DND-41 (cell line): ENCODE measurements at regions not wholly inside any gene's neighbourhood (a gene's known extent, or its start where the extent isn't known, plus 50 kb on each side); places are given as distances from the start of the nearest gene placed in this dataset.

ENCODE experiments used
- ATAC-seq: fragments of 200-7000 bp; cut with Tn5 transposase; 3 replicates; pipeline ENCODE4 v1.9.1; 2021; ENCODE audit warnings: low read depth; ENCODE audit not compliant: insufficient read depth
- DNase-seq: peaks from one replicate; pipeline ENCODE4 v3.0.0-alpha.2; 2020
- H2AFZ ChIP-seq: 2 replicates; pipeline ENCODE4 v1.6.0; 2012; ENCODE audit warnings: low read depth, low read length
- H3K27ac ChIP-seq: 2 replicates; pipeline ENCODE4 v1.5.1; 2012; ENCODE audit warnings: low read length, inconsistent platforms
- H3K27me3 ChIP-seq: fragments of 200-600 bp; sonication (generic); 2 replicates; pipeline ENCODE4 v1.6.0; 2012; ENCODE audit warnings: low read length, mild to moderate bottlenecking, inconsistent platforms; ENCODE audit not compliant: insufficient read depth, poor library complexity
- H3K36me3 ChIP-seq: 2 replicates; pipeline ENCODE4 v1.5.1; 2012; ENCODE audit warnings: low read length, inconsistent platforms; ENCODE audit not compliant: insufficient read depth
- H3K4me1 ChIP-seq: 2 replicates; pipeline ENCODE4 v1.5.1; 2012; ENCODE audit warnings: mild to moderate bottlenecking, low read length; ENCODE audit not compliant: insufficient read depth
- H3K4me2 ChIP-seq: 2 replicates; pipeline ENCODE4 v1.6.0; 2012; ENCODE audit warnings: mild to moderate bottlenecking, moderate library complexity, low read length, inconsistent platforms; ENCODE audit not compliant: insufficient read depth
- H3K4me3 ChIP-seq, 2 experiments: fragments of 200-600 bp in 1 of 2; shearing (Covaris generic) in 1 of 2; 2 replicates each; pipeline ENCODE4 v1.5.1; 2012 to 2016; ENCODE audit warnings: inconsistent platforms in 2 of 2, low read length in 2 of 2, mild to moderate bottlenecking in 2 of 2, low read depth in 1 of 2, moderate library complexity in 1 of 2
- H3K79me2 ChIP-seq: 2 replicates; pipeline ENCODE4 v1.6.0; 2012; ENCODE audit warnings: low read length, inconsistent platforms; ENCODE audit not compliant: insufficient read depth
- H3K9ac ChIP-seq: 2 replicates; pipeline ENCODE4 v1.6.0; 2012; ENCODE audit warnings: low read depth, mild to moderate bottlenecking, inconsistent platforms, low read length, moderate library complexity
- H3K9me3 ChIP-seq: 2 replicates; pipeline ENCODE4 v1.5.1; 2012; ENCODE audit warnings: low read length, moderate library complexity, mild to moderate bottlenecking, inconsistent platforms; ENCODE audit not compliant: insufficient read depth, severe bottlenecking
- H4K20me1 ChIP-seq: 2 replicates; pipeline ENCODE4 v1.6.0; 2012; ENCODE audit warnings: low read length; ENCODE audit not compliant: insufficient read depth
- EZH2 ChIP-seq: IDR thresholded peaks from 3 replicates; pipeline ENCODE4 v1.6.1; 2012; ENCODE audit warnings: borderline replicate concordance, low read depth, mild to moderate bottlenecking, moderate library complexity, low read length, inconsistent platforms; ENCODE audit not compliant: severe bottlenecking
- TF ChIP-seq, protein P1 (sequence below): IDR thresholded peaks from 2 replicates; pipeline ENCODE4 v1.5.1; 2012; ENCODE audit warnings: borderline replicate concordance, low read length, moderate library complexity, mild to moderate bottlenecking; ENCODE audit not compliant: poor library complexity, severe bottlenecking; ENCODE audit errors: extremely low read depth

DNA sequence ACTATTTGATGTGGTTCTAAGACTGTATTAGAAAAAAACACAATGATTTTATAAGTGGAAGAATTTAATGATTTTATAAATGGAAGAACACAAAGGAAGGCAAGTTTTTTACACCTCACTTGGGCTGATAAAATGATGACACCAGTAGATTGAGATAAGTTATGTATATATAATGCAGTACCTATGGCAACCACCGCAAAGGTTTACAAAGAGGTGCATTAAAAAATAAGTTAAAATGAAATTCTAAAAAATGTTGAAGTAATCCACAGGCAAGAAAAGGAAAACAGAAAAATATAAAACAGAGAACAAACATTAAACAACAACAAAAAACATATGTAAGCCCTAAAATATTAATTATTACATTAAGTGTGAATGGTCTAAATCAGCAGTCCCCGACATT, 490.9 kb upstream of the AADAT start:
- Histone ChIP-seq H3K27me3 (no peaks in the 10 kb centered on the region), H2AFZ (no peak overlapping the region), H3K36me3 (no peaks in the 10 kb centered on the region), H3K27ac (no peak overlapping the region), H3K4me2 (no peak overlapping the region), H3K9me3 (no peaks in the 10 kb centered on the region), H4K20me1 (no peaks in the 10 kb centered on the region), H3K4me3 (no peak overlapping the region), H3K9ac (no peak overlapping the region), H3K4me1 (no peaks in the 10 kb centered on the region), H3K79me2 (no peaks in the 10 kb centered on the region)
- DNase-seq (no peak), ATAC-seq (no peak)
- TF ChIP-seq, protein P1, sequence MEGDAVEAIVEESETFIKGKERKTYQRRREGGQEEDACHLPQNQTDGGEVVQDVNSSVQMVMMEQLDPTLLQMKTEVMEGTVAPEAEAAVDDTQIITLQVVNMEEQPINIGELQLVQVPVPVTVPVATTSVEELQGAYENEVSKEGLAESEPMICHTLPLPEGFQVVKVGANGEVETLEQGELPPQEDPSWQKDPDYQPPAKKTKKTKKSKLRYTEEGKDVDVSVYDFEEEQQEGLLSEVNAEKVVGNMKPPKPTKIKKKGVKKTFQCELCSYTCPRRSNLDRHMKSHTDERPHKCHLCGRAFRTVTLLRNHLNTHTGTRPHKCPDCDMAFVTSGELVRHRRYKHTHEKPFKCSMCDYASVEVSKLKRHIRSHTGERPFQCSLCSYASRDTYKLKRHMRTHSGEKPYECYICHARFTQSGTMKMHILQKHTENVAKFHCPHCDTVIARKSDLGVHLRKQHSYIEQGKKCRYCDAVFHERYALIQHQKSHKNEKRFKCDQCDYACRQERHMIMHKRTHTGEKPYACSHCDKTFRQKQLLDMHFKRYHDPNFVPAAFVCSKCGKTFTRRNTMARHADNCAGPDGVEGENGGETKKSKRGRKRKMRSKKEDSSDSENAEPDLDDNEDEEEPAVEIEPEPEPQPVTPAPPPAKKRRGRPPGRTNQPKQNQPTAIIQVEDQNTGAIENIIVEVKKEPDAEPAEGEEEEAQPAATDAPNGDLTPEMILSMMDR: no peak
- no peak for TF ChIP-seq EZH2

DNA sequence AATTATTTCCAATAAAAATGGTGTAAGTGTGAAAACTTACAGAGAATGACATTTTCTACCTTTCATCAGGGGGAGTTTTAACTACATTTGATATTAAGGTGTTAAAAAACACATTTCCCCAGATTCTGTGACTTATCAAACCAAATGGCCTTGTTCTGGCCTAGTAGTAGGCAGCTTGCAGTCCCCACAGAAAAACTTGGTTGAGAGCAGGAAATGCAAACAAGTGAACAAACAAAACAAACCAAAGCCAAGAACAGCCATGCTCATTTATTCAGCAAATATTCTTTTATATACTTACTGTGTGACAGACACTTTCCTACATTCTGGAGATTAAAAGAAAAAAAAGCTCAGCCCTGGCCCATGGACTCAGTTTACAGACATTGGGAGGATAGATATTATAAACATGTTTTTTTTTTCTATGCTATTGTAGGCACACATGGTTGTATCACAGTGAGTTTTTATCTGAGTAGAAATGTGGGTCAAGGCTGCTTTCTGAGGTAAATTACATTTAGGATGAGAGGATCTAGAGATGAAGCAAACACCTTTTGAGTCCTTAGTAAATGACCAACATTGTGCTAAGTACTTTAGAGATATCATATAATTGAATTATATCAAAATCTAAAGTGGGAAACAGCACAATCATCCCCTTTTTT, 449.2 kb upstream of the AADAT start:
- ATAC-seq: no peak
- Histone ChIP-seq H3K36me3 (no peaks in the 10 kb centered on the region), H3K27me3 (no peaks in the 10 kb centered on the region), H3K9ac (no peak overlapping the region), H3K27ac (no peak overlapping the region), H3K4me3 (no peak overlapping the region), H3K9me3 (no peaks in the 10 kb centered on the region), H2AFZ (no peak overlapping the region), H4K20me1 (no peaks in the 10 kb centered on the region), H3K4me1 (no peaks in the 10 kb centered on the region), H3K4me2 (no peak overlapping the region), H3K79me2 (no peaks in the 10 kb centered on the region)
- DNase-seq: no peak
- TF ChIP-seq, protein P1: no peak
- no peak for TF ChIP-seq EZH2

DNA sequence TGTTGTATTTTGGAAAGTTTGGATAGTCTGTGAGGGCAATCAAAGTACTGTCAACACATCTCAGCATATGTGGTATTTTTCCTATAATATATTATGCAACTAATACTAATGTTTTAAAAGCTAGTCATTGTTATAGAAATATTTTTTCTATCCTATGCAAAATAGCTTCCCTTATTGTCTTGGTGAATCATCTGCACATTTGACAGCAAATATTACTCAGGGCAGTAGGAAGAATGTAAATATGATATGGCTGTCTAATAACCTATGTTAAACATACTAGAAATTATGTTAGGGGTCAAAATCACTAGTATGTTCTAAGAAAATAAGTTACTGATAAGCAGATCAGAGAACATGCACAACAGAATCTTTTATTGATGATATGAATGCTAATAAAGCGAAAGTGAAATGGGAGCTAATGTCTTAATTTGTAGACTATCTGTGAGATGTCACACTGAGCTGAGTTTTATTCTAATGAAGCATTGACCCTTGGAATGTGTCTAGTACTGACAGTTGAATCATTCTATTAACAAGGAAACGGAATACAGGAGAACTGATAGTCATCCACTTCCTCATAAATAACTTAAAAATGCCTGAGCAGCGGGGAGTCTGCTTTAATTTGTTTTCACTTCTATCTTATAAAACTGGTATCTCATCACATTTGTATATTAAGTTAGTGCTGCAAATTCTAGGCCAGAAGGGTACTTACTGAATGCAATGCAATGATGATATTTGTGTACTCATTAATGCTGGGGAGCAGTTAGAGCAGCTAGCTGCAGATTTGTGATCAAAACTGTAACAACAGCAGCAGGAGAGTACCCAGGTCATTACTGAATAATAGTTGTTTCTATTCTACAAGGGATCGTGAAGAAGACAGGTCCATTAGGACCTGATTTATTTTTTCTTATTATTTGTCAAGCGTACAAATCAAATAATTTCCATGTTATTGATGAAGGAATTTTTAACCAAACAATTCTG, 440.3 kb upstream of the AADAT start:
- no peaks in the 10 kb centered on the region for H3K27me3 ChIP-seq
- H3K9ac ChIP-seq: no peak overlapping the region
- no peaks in the 10 kb centered on the region for H3K36me3 ChIP-seq
- ATAC-seq: no peak
- no peaks in the 10 kb centered on the region for H4K20me1 ChIP-seq
- no peaks in the 10 kb centered on the region for H3K9me3 ChIP-seq
- no peak overlapping the region for H2AFZ ChIP-seq
- H3K27ac ChIP-seq: no peak overlapping the region
- H3K4me3 ChIP-seq: no peak overlapping the region
- H3K4me2 ChIP-seq: no peak overlapping the region
- no peak for TF ChIP-seq EZH2
- TF ChIP-seq, protein P1: no peak
- no peaks in the 10 kb centered on the region for H3K4me1 ChIP-seq
- H3K79me2 ChIP-seq: no peaks in the 10 kb centered on the region
- no peak for DNase-seq
